Activated T-cell treated with anti-CD3 and anti-CD28 coated beads for 48 hours (primary cell): ENCODE measurements at regions not wholly inside any gene's neighbourhood (a gene's known extent, or its start where the extent isn't known, plus 50 kb on each side); places are given as distances from the start of the nearest gene placed in this dataset.
A peak's percentile ranks its signal among the peaks of the same experiment; 100 is the strongest.
"Not testable (repeated sequence)": the region's sequence is repeated elsewhere in the genome, so short reads cannot be mapped to it uniquely, and the experiment has no call there.

ENCODE experiments used
- DNase-seq: peaks from one replicate; pipeline ENCODE4 v3.0.0-alpha.2; 2020; ENCODE audit warnings: low read depth

DNA sequence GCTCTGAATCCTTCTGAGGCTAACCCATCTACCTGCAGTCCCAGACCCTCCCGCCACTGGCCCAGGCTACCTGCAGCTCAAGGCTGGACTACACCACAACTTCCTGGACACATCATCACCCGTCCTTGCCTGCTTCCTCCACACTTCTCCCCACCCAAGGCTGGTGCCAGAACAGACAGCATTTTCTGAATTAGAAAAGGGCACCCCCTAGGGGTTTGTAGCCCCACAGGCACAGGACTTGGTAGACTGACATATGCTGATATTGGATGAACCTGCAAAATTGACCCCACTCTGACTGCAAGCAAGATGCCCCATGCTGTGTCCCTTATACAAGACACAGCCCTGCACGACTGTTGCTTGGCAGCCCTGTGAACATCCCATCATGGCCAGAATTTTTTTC is 271.5 kb upstream of the C16orf82 start:
- DNase-seq, result peak; percentile 1

GRCh38 chr16:26801628-26802027 is 265.1 kb upstream of the C16orf82 start:
- DNase-seq, result no peak

DNA sequence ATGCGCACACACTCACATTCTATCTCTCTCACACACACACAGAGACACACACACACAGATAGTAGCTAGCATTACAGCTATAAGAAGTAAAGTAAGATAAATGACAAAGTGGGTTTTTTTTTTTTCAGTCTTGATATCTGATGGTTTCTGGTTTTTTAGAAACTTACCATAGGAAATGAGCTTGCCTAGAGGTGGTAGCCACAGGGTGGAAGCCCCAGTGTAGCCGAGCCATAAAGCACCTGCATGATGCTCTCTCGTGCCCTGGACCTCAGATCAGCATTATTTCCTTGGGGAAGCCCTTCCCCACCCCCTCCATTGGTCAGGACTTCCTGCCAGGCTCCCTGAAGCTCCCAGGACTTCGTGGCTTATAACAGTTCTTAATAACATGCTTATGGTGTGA is 264.3 kb upstream of the C16orf82 start:
- DNase-seq, result no peak

- no peak for DNase-seq
Observed at GRCh38 chr16:26802965-26803364, 263.8 kb upstream of the C16orf82 start.

- DNase-seq, result no peak
Observed at GRCh38 chr16:26806657-26807056, 260.1 kb upstream of the C16orf82 start.

DNA sequence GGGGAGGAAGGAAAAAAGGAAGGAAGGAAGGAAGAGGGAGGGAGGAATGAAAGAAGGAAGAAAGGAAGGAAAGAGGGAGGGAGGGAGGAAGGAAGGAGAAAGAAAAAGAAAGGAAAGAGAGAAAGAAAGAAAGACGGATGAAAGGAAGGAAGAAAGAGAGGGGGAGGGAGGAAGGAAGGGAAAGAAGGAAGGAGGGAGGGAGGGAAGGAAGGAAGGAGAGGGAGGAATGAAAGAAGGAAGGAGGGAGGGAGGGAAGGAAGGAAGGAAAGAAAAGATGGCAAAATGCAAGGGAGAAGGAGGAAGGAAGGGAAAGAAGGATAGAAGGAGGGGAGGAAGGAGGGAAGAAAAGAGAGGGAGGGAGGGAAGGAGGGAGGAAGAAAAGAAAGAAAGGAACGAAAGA is 257.3 kb upstream of the C16orf82 start:
- DNase-seq, result no peak

DNA sequence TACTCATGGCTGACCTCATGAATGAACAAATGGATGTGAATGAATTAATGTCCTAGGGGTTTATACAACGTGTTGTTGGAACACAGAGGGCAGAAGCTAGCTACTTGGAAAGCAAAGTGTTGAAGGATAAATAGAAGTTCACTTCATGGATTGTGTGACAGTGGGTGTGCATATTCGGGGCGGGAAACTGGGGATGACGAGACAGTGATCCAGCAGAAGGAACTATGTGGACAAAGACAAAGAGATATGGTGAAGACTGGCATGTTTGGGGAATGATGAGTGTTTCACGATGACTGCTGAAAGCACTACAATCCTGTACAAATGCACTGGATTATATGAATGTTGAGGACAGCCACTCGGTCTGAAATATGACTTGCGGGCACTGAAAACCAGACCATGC is 250.5 kb upstream of the C16orf82 start:
- DNase-seq, result no peak

DNA sequence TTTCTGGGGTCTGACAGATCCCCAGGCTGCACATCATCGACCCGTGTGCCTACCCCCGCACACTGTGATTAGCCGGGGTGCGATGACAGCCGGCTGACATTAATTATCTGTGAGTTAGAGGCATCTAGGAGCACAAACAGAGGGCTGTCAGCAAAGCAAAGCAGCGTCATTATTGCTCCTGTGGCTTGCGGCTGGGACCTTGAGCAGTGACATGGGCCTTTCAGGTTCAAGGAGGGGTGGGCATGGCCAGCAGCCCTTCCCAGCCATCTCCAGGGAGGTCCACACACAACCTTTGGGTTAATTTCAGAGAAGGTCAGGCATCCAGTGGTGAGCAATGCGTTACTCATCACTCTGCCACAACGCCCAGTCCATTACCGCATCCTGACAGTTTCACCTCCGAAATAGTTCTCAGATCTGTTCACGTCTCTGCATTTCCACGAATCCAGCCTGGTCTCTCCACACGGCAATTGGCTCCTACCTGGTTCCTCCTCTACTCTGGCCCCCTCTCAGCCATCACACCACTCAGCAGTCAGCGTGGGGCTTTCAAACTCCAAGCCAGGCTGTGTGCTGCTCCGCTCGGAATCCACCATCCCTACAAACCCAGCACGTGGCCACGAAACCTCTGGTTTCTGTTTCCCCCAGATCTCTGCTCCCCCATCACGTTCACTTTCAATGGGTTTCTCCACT is 249.7 kb upstream of the C16orf82 start:
- no peak for DNase-seq

GRCh38 chr16:26818393-26818792 is 248.3 kb upstream of the C16orf82 start:
- no peak for DNase-seq

GRCh38 chr16:26824469-26824868 is 242.3 kb upstream of the C16orf82 start:
- DNase-seq, result no peak

DNA sequence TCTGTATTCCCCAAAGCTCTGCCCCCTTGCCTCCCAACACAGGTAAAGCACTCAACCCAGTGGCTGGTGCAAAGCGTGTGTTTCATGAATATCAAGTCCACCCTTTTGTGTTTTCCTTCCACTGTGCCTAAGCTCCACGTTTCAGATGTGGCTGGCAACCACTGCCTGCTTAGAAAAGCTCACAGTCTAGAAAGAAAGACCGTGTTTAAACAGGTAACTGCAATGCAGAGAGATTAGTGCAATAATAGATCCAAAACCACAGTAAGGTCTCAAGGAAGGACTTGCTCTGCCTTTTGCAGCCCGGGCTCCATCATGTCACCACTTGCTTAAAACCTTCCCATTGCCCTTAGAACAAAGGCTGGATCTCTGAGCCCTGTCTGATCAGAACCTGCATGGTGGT is 240.2 kb upstream of the C16orf82 start:
- DNase-seq, result no peak

- no peak for DNase-seq
Observed at GRCh38 chr16:26827386-26827785, 239.3 kb upstream of the C16orf82 start.

GRCh38 chr16:26830428-26831127 is 236.1 kb upstream of the C16orf82 start:
- no peak for DNase-seq

- not testable (repeated sequence) for DNase-seq
Observed at GRCh38 chr16:26836114-26836513, 230.6 kb upstream of the C16orf82 start.

DNA sequence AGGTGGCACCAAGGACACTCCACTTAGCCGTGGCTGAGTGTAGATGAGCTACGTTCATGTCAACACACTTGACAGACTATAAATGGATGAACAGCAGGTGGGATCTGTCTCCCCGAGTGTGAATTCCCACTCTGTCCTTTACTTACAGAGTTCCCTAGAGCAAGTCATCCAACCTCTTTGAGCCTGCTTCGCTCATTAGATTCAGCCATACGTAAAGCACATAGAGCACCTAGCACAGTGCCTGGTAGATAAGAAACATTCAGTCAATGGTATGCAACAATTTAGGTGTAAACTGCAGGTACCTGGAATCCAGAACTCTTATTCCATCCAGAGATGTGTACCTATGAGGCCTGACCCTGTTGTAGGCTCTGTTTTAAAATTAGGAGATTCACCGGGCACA is 227.8 kb upstream of the C16orf82 start:
- no peak for DNase-seq

- no peak for DNase-seq
Observed at GRCh38 chr16:26840691-26841090, 226.0 kb upstream of the C16orf82 start.

GRCh38 chr16:26856271-26856670 is 210.5 kb upstream of the C16orf82 start:
- DNase-seq, result no peak

DNA sequence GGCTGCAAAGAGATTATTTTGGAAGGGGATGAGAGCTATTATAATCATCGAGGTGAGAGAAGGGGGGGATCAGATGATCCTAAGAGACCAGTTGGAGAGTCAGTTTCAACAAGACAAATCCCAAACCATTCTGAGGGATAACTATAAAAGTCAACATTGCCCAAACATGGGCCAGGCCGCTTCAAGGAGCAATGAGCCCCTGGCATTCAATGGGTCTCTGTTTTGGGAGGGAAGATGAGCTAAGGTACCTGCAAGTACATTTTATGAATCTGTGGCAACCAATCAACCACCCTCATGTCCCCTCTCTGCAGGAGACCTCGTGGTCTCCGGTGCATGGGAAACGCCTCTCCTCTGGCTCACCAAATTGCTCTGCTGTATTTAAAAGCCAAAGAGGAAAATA is 209.9 kb upstream of the C16orf82 start:
- DNase-seq, result no peak

GRCh38 chr16:26857371-26857770 is 209.4 kb upstream of the C16orf82 start:
- no peak for DNase-seq

- DNase-seq, result no peak
Observed at GRCh38 chr16:26860506-26860905, 206.2 kb upstream of the C16orf82 start.

GRCh38 chr16:26863931-26864330 is 202.8 kb upstream of the C16orf82 start:
- DNase-seq, result no peak

GRCh38 chr16:26874318-26874717 is 192.4 kb upstream of the C16orf82 start:
- DNase-seq, result not testable (repeated sequence)

- no peak for DNase-seq
Observed at GRCh38 chr16:26877421-26877820, 189.3 kb upstream of the C16orf82 start.

DNA sequence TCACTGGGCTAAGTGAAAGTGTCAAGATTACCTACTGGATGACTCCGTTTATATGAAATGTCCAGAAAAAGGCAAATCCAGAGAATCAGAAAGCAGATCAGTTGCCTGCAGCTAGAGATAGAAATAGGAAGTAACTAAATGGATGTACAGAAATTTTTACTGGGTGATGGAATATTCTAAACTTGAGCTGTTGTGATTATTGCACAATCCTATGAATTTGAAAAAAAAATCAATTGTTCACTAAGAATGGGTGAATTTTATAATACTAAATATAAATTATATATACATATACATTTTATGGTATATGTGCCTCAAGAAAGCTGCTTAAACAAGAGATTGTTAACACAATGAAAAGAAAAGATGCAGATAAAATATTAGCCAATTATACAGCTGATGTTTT is 181.1 kb upstream of the C16orf82 start:
- DNase-seq, result no peak
